ENCODE measurements at regions not wholly inside any gene's neighbourhood (a gene's known extent, or its start where the extent isn't known, plus 50 kb on each side); places are given as distances from the start of the nearest gene placed in this dataset.

GRCh38 chr3:3745693-3746092, 53.5 kb upstream of the LRRN1 start:
- DNase-seq (ENCODE audit: low read depth in 2 of 2), result no peak

DNA sequence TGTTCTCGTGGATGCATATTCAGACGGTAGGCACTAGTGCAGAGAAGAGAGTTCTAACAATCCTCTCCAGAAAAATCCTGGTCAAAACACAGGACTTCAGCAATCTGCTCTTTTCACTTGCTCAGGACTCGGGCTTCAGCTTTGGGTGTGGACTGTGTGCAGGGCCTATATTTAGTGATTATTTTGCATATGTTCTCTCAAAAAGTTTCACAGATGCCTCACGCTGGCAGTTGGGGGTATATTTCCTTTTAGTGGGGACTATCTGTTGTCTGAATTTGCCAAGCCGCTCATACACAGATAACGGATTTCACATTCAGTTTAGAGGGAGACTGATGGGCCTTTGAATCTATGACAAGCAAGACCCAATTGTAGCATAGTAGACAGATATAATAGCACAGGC, 54.4 kb upstream of the LRRN1 start:
- no peak for DNase-seq (ENCODE audit: low read depth in 2 of 2)

- no peak for DNase-seq (ENCODE audit: low read depth in 2 of 2)
Measured at GRCh38 chr3:3743754-3744153, 55.5 kb upstream of the LRRN1 start.

GRCh38 chr3:3740061-3740460, 59.2 kb upstream of the LRRN1 start:
- no peak for DNase-seq (ENCODE audit: low read depth in 2 of 2)

DNA sequence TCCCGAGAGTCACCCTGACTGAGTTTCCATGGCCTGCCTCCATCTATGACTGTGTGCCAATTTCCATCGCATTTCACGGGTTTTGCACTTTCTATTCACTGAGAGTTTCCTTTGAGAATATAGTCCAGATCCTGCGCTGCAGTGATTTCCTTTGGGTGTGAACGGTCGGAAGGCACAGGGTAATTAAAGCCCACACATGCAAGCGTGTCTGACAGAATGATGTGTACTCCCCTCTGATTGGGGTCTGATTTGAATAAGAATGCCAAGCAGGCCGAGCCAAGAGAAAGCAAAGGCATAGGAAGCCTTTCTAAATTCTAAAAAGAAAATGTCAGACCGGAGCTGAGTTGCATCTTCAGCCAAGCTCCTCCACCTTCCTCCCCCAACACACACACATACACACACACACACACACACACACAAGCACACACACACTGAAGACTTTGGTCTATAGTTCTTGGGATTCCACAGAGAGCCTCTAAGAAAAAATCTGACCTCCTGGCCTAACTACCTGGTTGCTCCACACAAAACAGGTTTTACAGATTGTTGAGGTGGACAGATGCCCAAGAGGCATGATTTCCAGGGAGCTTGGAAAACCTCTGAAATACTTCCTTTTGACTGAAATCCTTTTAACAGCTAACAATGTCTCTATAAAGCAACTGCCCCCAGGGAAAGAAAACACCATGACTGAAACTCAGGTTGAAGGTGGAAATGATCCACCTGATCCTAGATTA, 59.7 kb upstream of the LRRN1 start:
- DNase-seq (ENCODE audit: low read depth in 2 of 2), result no peak

- no peak for DNase-seq (ENCODE audit: low read depth in 2 of 2)
Measured at GRCh38 chr3:3737531-3737930, 61.7 kb upstream of the LRRN1 start.

GRCh38 chr3:3735919-3736318, 63.3 kb upstream of the LRRN1 start:
- DNase-seq (ENCODE audit: low read depth in 2 of 2), result no peak

DNA sequence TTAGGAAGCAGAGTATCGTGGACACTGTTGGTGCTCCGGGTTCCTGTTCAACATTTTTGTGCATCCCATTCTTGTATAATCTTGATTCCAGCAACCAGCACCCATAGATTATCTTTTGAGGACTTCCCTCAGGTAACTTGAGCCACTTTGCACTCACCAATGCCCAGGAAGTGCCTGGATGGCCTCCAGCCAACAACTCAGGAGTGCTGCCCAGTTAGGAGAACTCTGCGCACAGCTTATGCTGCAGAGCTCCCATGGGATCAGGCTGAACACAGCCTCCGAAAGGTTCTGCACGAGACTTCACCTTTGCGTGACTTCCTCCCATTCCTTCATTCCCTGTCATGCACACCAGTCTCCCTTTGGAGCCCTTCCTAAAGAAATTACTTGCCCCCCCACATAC, 64.3 kb upstream of the LRRN1 start:
- DNase-seq (ENCODE audit: low read depth in 2 of 2), result no peak

- DNase-seq (ENCODE audit: low read depth in 2 of 2), result no peak
Measured at GRCh38 chr3:3729261-3729660, 70.0 kb upstream of the LRRN1 start.

DNA sequence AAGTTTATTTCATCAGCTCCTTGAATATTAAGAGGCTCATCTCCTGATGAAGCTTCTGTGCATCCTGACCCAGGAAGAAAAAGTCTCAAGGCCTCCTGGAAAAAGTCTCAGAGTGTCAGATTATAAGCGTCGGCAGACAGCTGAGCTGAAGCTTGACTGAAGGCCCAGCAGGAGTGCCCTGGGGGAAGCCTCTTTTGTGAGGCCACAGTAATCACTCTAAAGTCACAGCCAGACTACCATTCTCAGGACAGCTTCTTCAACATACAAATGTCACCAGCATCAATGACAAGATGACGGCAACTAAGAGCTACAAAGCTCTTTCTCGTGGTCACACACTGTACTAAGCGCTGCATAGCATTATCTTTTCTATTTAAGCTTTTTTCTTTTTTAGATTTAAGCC, 72.7 kb upstream of the LRRN1 start:
- no peak for DNase-seq (ENCODE audit: low read depth in 2 of 2)

DNA sequence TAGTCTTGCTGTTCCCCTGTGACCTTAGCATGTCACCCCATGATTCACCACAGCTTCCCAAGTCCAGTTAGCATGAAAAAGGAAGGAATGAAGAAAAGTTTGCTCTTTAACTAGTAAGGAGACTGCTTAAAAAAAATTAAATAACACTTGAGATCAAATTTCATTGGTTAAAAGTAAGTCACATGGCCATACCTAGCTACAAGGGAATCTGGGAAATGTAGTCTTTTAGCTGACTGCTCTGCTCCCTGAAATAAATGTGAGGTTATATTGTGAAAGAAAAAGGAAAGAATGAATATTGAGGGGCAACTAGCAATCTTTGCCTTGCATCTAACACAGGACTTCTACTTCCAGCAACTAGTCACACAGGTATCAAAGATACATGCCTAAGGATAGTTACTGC, 84.7 kb upstream of the LRRN1 start:
- no peak for DNase-seq (ENCODE audit: low read depth in 2 of 2)

GRCh38 chr3:3712971-3713370, 86.3 kb upstream of the LRRN1 start:
- DNase-seq (ENCODE audit: low read depth in 2 of 2), result no peak

DNA sequence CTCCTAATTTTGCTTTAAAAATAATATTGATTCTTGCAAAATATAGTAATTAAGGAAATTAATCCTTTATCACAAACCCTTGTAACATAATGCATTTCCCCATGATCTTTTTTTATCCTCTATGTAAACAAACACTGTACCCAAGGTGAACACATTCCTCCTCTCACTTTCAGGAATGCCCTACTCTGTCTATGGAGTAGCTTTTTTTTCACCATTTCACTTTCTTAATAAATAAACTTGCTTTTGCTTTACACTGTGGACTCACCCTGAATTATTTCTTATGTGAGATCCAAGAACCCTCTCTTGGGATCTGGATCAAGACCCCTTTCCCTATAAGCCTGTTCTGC, 90.5 kb upstream of the LRRN1 start:
- DNase-seq (ENCODE audit: low read depth in 2 of 2), result no peak

DNA sequence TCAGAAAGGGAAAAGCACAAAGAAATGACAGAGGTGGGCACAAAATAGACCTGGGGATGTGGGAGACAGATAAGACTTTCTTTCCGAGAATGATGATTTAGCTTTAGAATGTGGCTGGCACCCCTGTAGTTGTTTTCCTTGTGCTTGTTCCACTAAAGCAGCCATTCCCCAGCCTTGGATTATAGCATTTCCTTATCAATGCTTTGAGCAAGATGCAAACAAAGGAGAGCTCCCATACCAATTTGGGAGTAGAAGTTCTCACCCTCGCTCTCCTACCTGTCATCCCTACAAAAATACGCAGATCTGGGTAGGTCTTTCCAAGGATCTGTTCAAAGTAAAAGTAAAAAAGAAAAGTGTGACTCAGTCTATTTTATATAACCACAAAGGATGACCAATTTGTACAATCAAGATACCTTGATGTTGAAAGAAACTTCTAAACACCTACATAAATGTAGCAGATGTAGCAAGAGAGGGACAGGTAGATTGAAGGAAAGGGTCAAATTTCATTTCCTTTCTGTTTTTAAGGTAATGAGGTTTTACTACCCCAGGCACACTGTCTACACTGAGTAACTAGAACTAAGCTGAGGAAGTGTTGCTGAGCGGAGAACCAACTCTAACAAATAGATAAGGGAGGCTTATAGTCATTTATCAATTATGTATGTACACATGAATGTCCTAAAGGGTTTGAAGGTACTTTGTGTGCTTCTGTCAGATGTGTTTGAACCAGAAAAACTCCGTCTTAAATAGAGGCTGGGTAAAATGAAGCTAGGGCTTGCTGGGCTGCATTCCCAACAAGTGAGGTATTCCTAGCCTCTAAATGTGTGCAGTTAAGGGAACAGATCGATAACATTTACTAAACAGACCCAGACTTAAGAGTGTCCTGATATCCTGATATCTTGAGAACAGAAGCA, 91.1 kb upstream of the LRRN1 start:
- no peak for DNase-seq (ENCODE audit: low read depth in 2 of 2)

DNA sequence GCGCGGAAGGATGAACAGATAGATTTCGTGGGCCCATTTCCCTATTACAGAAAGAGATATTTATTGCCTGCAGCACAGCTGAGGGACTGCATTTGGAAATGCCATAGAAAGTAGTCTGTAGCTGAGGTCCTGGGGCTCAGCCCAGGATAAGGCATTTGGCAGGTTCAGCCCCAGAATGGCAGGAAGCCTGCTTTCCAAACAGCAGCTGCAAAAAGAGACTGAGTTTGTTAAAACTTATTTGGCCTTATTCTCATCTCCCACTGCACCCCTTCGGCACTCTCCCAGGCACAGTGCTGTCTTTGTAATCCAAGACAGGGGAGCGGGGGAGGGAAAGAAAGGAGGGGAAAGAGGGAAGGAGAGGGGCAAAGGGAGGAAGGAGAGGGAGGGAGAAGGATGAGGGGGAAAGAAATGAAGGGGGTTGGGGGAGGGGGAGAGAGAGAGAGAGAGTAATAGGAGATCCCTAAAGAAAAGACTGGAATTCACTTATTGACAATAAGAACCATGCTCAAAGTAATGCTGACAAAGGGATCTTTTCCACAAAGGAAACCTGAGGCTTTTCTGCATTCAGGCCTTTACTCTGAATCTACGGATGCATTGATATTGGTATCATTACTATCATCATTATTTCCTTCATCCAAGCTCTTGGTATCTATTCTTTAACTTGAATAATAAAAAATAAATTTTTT, 94.0 kb upstream of the LRRN1 start:
- no peak for DNase-seq (ENCODE audit: low read depth in 2 of 2)

- DNase-seq (ENCODE audit: low read depth in 2 of 2), result no peak
Measured at GRCh38 chr3:3701949-3702348, 97.3 kb upstream of the LRRN1 start.

- no peak for DNase-seq (ENCODE audit: low read depth in 2 of 2)
Measured at GRCh38 chr3:3699816-3700633, 99.2 kb upstream of the LRRN1 start.

DNA sequence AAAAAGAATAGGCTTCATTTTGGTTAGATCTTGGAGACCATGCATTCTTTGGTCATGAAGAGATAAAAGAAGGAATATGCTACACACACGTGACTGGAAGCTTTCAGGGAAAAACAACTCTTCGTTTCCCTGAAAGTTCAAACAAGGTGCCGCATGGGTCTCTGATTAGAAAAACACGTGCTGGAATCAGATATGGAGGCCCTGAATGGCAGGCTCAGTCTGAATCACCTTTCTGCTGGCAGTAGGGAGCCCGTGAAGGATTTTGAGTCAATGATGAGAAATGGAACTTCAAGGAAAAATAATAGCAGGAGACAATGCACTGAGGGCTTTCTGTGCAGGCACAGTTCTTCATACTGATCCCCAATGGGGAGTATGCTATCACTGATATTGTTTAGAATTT, 99.8 kb upstream of the LRRN1 start:
- DNase-seq (ENCODE audit: low read depth in 2 of 2), result no peak

DNA sequence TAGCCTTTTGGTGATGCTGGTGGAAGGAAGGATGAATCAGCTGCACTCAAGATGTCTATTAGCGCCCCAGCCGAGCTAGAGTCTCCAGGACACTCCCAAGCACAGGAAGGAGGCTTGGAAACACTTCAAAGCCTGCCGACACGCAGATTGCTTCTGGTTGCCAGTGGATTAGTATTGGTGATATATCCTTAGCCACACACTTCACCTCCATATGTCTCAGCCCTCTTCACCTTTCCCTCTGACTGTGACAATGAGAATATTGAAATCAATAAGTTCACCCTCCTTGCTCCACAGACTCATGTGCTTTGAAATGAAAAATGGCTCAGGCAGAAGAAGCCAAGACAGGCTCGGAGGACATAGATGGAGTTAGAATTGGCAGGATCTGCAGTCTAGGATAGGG, 102.9 kb upstream of the LRRN1 start:
- no peak for DNase-seq (ENCODE audit: low read depth in 2 of 2)

GRCh38 chr3:3693593-3693992, 105.6 kb upstream of the LRRN1 start:
- DNase-seq (ENCODE audit: low read depth in 2 of 2), result no peak

DNA sequence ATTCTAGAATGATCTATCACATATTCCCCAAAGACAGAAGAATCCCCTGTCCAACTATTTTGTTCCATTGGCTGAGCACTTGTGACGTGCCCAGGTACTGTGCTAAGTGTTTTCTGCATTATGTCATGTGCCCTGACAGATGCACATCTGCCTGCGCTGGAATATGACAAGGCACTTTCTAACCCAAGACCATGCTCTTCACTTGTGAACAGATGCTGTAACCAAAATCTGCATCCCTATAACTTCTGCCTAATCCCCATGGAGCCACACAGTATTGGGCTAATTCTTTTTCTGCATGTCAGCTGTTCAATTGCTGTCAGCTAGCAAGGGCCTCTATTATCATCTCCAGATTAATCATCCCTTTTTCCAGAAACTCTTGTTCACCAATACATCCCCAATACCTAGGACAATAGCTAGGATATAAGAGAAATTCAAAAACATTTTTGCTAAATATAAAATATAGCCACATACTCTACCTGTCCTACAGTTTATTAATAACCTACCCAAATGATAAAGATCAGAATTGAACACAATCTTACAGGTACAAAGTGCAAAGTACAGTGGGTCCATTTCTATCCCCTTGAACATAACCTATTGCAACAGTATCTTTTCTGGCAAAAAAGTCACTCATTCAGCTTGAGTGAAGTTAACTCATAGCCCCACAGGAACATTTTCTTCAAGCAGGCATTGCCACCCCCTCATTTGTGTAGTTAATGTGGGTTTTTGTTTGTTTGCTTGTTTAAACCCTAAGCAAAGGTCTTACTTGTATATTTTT, 109.4 kb upstream of the LRRN1 start:
- DNase-seq (ENCODE audit: low read depth in 2 of 2), result no peak
